PFSK-1 (cell line): ENCODE measurements at regions not wholly inside any gene's neighbourhood (a gene's known extent, or its start where the extent isn't known, plus 50 kb on each side); places are given as distances from the start of the nearest gene placed in this dataset.

Source experiments
- FOXP2 ChIP-seq: optimal IDR thresholded peaks from 2 replicates; pipeline ENCODE3; 2011; ENCODE audit warnings: borderline replicate concordance, control low read depth, inconsistent platforms; ENCODE audit not compliant: insufficient read depth; ENCODE audit errors: extremely low read length, extremely low read depth
- POLR2AphosphoS5 ChIP-seq: IDR thresholded peaks from 2 replicates; pipeline ENCODE4 v1.6.1; 2012; ENCODE audit warnings: low read depth, mild to moderate bottlenecking, control low read depth, low read length, moderate library complexity
- REST ChIP-seq, 2 experiments: IDR thresholded peaks; 2 replicates each; pipeline versions ENCODE4 v1.6.1 to v1.8.0; 2011 to 2012; ENCODE audit warnings: low read depth in 2 of 2, low read length in 2 of 2, control low read depth in 1 of 2, inconsistent platforms in 1 of 2, mild to moderate bottlenecking in 1 of 2, moderate library complexity in 1 of 2; ENCODE audit not compliant: insufficient read depth in 1 of 2
- SIN3A ChIP-seq: IDR thresholded peaks from 2 replicates; pipeline ENCODE4 v1.6.1; 2012; ENCODE audit warnings: mild to moderate bottlenecking, low read length, moderate library complexity, borderline replicate concordance; ENCODE audit not compliant: insufficient read depth
- TAF1 ChIP-seq: IDR thresholded peaks from 2 replicates; pipeline ENCODE4 v1.6.1; 2012; ENCODE audit warnings: low read length, control low read depth, borderline replicate concordance; ENCODE audit not compliant: insufficient read depth

- TF ChIP-seq FOXP2, result no peak
- TF ChIP-seq REST (IDR thresholded peaks at IDR 0.05; ENCODE audit: insufficient read depth in 1 of 2, low read depth in 2 of 2, low read length in 2 of 2), result no peak
- no peak for TF ChIP-seq POLR2AphosphoS5
- no peak for TF ChIP-seq TAF1
- no peak for TF ChIP-seq SIN3A
These were observed 121.7 kb upstream of the PTPRK start for GRCh38 chr6:128642132-128642531.

GRCh38 chr6:128641703-128642102, 121.3 kb upstream of the PTPRK start:
- no peak for TF ChIP-seq POLR2AphosphoS5
- TF ChIP-seq SIN3A, result no peak
- TF ChIP-seq FOXP2, result no peak
- no peak for TF ChIP-seq REST (IDR thresholded peaks at IDR 0.05; ENCODE audit: insufficient read depth in 1 of 2, low read depth in 2 of 2, low read length in 2 of 2)
- no peak for TF ChIP-seq TAF1

GRCh38 chr6:128638817-128639216, 118.4 kb upstream of the PTPRK start:
- TF ChIP-seq REST (IDR thresholded peaks at IDR 0.05; ENCODE audit: insufficient read depth in 1 of 2, low read depth in 2 of 2, low read length in 2 of 2) (no peak), FOXP2 (no peak), SIN3A (no peak), POLR2AphosphoS5 (no peak), TAF1 (no peak)

- no peak for TF ChIP-seq REST (IDR thresholded peaks at IDR 0.05; ENCODE audit: insufficient read depth in 1 of 2, low read depth in 2 of 2, low read length in 2 of 2)
These were observed 114.8 kb upstream of the PTPRK start for GRCh38 chr6:128635219-128635618.

- no peak for TF ChIP-seq SIN3A
- TF ChIP-seq REST (IDR thresholded peaks at IDR 0.05; ENCODE audit: insufficient read depth in 1 of 2, low read depth in 2 of 2, low read length in 2 of 2), result no peak
- no peak for TF ChIP-seq POLR2AphosphoS5
- no peak for TF ChIP-seq TAF1
- no peak for TF ChIP-seq FOXP2
These were observed 111.7 kb upstream of the PTPRK start for GRCh38 chr6:128632131-128632530.
